ENCODE measurements at regions not wholly inside any gene's neighbourhood (a gene's known extent, or its start where the extent isn't known, plus 50 kb on each side); places are given as distances from the start of the nearest gene placed in this dataset.

GRCh38 chrX:109049416-109049815, 313.1 kb upstream of the IRS4 start:
- no peak overlapping the region for H3K4me3 ChIP-seq (replicated peaks; ENCODE audit: insufficient read depth, low read length)
- DNase-seq (ENCODE audit: low read depth in 1 of 2, low spot score in 1 of 2) = no peak
- H3K27me3 ChIP-seq (ENCODE audit: insufficient read depth, poor library complexity, severe bottlenecking) = no peaks in the 10 kb centered on the region
- TF ChIP-seq REST (IDR thresholded peaks at IDR 0.05; ENCODE audit: insufficient replicate concordance, low read depth) (no peak), CTCF (IDR thresholded peaks at IDR 0.05; ENCODE audit: insufficient read depth, low read length) (no peak), SPI1 (IDR thresholded peaks at IDR 0.05; ENCODE audit: borderline replicate concordance, low read depth) (no peak), POLR2AphosphoS5 (IDR thresholded peaks at IDR 0.05; ENCODE audit: low read depth) (no peak), GABPA (IDR thresholded peaks at IDR 0.05; ENCODE audit: low read depth) (no peak)
- no peak overlapping the region for H3K27ac ChIP-seq (replicated peaks)

- TF ChIP-seq POLR2AphosphoS5 (IDR thresholded peaks at IDR 0.05; ENCODE audit: low read depth) = no peak
- TF ChIP-seq GABPA (IDR thresholded peaks at IDR 0.05; ENCODE audit: low read depth) = no peak
- no peak for TF ChIP-seq CTCF (IDR thresholded peaks at IDR 0.05; ENCODE audit: insufficient read depth, low read length)
- TF ChIP-seq REST (IDR thresholded peaks at IDR 0.05; ENCODE audit: insufficient replicate concordance, low read depth) = no peak
- no peak for TF ChIP-seq SPI1 (IDR thresholded peaks at IDR 0.05; ENCODE audit: borderline replicate concordance, low read depth)
- H3K4me3 ChIP-seq (replicated peaks; ENCODE audit: insufficient read depth, low read length) = no peak overlapping the region
- H3K27ac ChIP-seq (replicated peaks) = no peak overlapping the region
- DNase-seq (ENCODE audit: low read depth in 1 of 2, low spot score in 1 of 2) = no peak
- H3K27me3 ChIP-seq (ENCODE audit: insufficient read depth, poor library complexity, severe bottlenecking) = no peaks in the 10 kb centered on the region
Observed at GRCh38 chrX:109040057-109040456, 303.7 kb upstream of the IRS4 start.

GRCh38 chrX:109036624-109037023, 300.3 kb upstream of the IRS4 start:
- DNase-seq (ENCODE audit: low read depth in 1 of 2, low spot score in 1 of 2) = no peak
- Histone ChIP-seq H3K27ac (replicated peaks) (no peak overlapping the region), H3K27me3 (ENCODE audit: insufficient read depth, poor library complexity, severe bottlenecking) (no peaks in the 10 kb centered on the region), H3K4me3 (replicated peaks; ENCODE audit: insufficient read depth, low read length) (no peak overlapping the region)
- no peak for TF ChIP-seq CTCF (IDR thresholded peaks at IDR 0.05; ENCODE audit: insufficient read depth, low read length)
- no peak for TF ChIP-seq GABPA (IDR thresholded peaks at IDR 0.05; ENCODE audit: low read depth)
- TF ChIP-seq POLR2AphosphoS5 (IDR thresholded peaks at IDR 0.05; ENCODE audit: low read depth) = no peak
- no peak for TF ChIP-seq REST (IDR thresholded peaks at IDR 0.05; ENCODE audit: insufficient replicate concordance, low read depth)
- no peak for TF ChIP-seq SPI1 (IDR thresholded peaks at IDR 0.05; ENCODE audit: borderline replicate concordance, low read depth)

All from HL-60 (cell line).